Osteoblast (primary cell): ENCODE measurements at regions not wholly inside any gene's neighbourhood (a gene's known extent, or its start where the extent isn't known, plus 50 kb on each side); places are given as distances from the start of the nearest gene placed in this dataset.

Experiments used
- DNase-seq: peaks from one replicate; pipeline ENCODE4 v3.0.0; 2011; ENCODE audit warnings: low spot score, mixed read lengths; ENCODE audit not compliant: insufficient read length; ENCODE audit errors: missing footprints
- H2AFZ ChIP-seq: 2 replicates; pipeline ENCODE4 v1.6.0; 2011; ENCODE audit warnings: mild to moderate bottlenecking, low read length
- H3K27ac ChIP-seq: 2 replicates; pipeline ENCODE4 v1.5.1; 2011; ENCODE audit warnings: mild to moderate bottlenecking, low read depth, low read length, moderate library complexity
- H3K27me3 ChIP-seq: 2 replicates; pipeline ENCODE4 v1.6.0; 2012; ENCODE audit warnings: mild to moderate bottlenecking, control low read depth, inconsistent platforms, low read length, moderate library complexity; ENCODE audit not compliant: insufficient read depth
- H3K36me3 ChIP-seq: 2 replicates; pipeline ENCODE4 v1.5.1; 2011; ENCODE audit warnings: mild to moderate bottlenecking, low read length, control low read depth, moderate library complexity; ENCODE audit not compliant: insufficient read depth
- H3K4me1 ChIP-seq: 2 replicates; pipeline ENCODE4 v1.5.1; 2011; ENCODE audit warnings: mild to moderate bottlenecking, low read length, control low read depth, moderate library complexity; ENCODE audit not compliant: insufficient read depth
- H3K4me2 ChIP-seq: 2 replicates; pipeline ENCODE4 v1.6.0; 2011; ENCODE audit warnings: mild to moderate bottlenecking, low read length; ENCODE audit not compliant: insufficient read depth
- H3K4me3 ChIP-seq: fragments of 200-600 bp; sonication (generic); 3 replicates; pipeline ENCODE4 v1.5.1; 2012; ENCODE audit warnings: mild to moderate bottlenecking, low read length, inconsistent platforms; ENCODE audit not compliant: insufficient read depth
- H3K79me2 ChIP-seq: 2 replicates; pipeline ENCODE4 v1.6.0; 2012; ENCODE audit warnings: mild to moderate bottlenecking, low read length, control low read depth, inconsistent platforms; ENCODE audit not compliant: insufficient read depth
- H3K9me3 ChIP-seq: 2 replicates; pipeline ENCODE4 v1.5.1; 2011; ENCODE audit warnings: low read depth, low read length, control low read depth
- H4K20me1 ChIP-seq: 2 replicates; pipeline ENCODE4 v1.6.0; 2012; ENCODE audit warnings: mild to moderate bottlenecking, low read length, control low read depth; ENCODE audit not compliant: insufficient read depth
- CTCF ChIP-seq: IDR thresholded peaks from 2 replicates; pipeline ENCODE4 v1.5.1; 2011; ENCODE audit warnings: mild to moderate bottlenecking, low read depth, low read length, moderate library complexity; ENCODE audit errors: extremely low read depth

GRCh38 chr18:28816155-28816554, 639.2 kb upstream of the CDH2 start:
- Histone ChIP-seq H3K4me3 (no peak overlapping the region), H3K27me3 (no peaks in the 10 kb centered on the region), H2AFZ (no peak overlapping the region), H3K4me1 (no peaks in the 10 kb centered on the region), H3K9me3 (no peaks in the 10 kb centered on the region), H3K36me3 (no peaks in the 10 kb centered on the region), H3K27ac (no peak overlapping the region), H3K79me2 (no peaks in the 10 kb centered on the region), H4K20me1 (no peaks in the 10 kb centered on the region), H3K4me2 (no peak overlapping the region)
- DNase-seq, result no peak
- TF ChIP-seq CTCF, result no peak

DNA sequence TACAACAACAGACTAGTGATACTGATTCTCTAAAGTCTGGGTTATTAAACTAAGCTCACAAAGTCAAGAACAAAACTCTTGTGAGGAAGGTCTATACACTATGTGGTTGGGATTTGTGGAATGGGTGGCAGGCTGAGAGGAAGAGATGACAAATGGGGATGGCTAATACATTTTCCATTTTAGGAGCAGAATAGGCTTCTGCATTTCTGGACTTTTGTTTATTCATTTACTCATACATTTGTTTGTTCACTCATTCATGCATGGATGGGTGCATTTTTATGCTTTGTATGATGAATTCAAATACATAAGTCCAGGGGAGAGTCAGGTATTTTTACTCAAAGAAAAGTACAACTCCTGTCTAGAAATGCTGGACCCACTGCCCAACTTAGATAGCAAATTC, 637.4 kb upstream of the CDH2 start:
- Histone ChIP-seq H3K27me3 (no peaks in the 10 kb centered on the region), H3K79me2 (no peaks in the 10 kb centered on the region), H3K4me1 (no peaks in the 10 kb centered on the region), H3K4me3 (no peak overlapping the region), H2AFZ (peak overlapping the region; percentile 28), H4K20me1 (no peaks in the 10 kb centered on the region), H3K4me2 (no peak overlapping the region), H3K36me3 (no peaks in the 10 kb centered on the region), H3K27ac (no peak overlapping the region), H3K9me3 (no peaks in the 10 kb centered on the region)
- DNase-seq, result no peak
- no peak for TF ChIP-seq CTCF

DNA sequence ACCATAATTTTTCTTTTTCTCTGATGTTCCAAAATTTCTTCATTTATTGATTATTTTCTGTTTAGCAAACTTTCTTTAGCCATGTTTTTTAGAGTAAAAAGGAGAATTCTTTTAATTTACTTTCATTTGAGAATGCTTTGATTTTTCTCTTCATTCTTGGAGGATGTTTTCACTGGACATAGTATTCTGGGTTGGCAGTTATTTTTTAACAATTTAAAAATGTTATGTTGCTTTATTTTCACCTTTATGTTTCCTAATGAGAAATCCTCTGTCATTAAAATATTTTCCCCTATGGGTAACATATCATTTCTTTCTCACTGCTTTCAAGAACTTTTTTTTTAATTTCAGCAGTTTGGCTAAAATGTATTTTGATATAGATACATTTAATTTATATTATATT, 631.4 kb upstream of the CDH2 start:
- no peaks in the 10 kb centered on the region for H3K4me1 ChIP-seq

GRCh38 chr18:28805491-28805890, 628.6 kb upstream of the CDH2 start:
- H3K36me3 ChIP-seq, result no peaks in the 10 kb centered on the region
- no peak overlapping the region for H3K4me2 ChIP-seq
- H4K20me1 ChIP-seq, result no peaks in the 10 kb centered on the region
- H3K4me1 ChIP-seq, result peaks cover 12% of the 10 kb centered on the region
- H3K27ac ChIP-seq, result no peak overlapping the region
- H3K27me3 ChIP-seq, result no peaks in the 10 kb centered on the region
- H3K9me3 ChIP-seq, result peaks cover 4% of the 10 kb centered on the region
- H3K79me2 ChIP-seq, result no peaks in the 10 kb centered on the region
- no peak for TF ChIP-seq CTCF
- no peak overlapping the region for H3K4me3 ChIP-seq
- peak overlapping the region; percentile 1 for H2AFZ ChIP-seq
- no peak for DNase-seq

More for the DNA sequence above, 631.4 kb upstream of the CDH2 start:
- no peak overlapping the region for H3K4me3 ChIP-seq
- H4K20me1 ChIP-seq, result no peaks in the 10 kb centered on the region
- H3K27ac ChIP-seq, result no peak overlapping the region
- H3K79me2 ChIP-seq, result no peaks in the 10 kb centered on the region
- H3K27me3 ChIP-seq, result no peaks in the 10 kb centered on the region
- peaks cover 4% of the 10 kb centered on the region for H3K9me3 ChIP-seq
- no peak overlapping the region for H3K4me2 ChIP-seq
- H2AFZ ChIP-seq, result no peak overlapping the region
- no peak for TF ChIP-seq CTCF
- DNase-seq, result no peak
- no peaks in the 10 kb centered on the region for H3K36me3 ChIP-seq
